Thyroid gland (tissue), 4 donors: ENCODE measurements at regions not wholly inside any gene's neighbourhood (a gene's known extent, or its start where the extent isn't known, plus 50 kb on each side); places are given as distances from the start of the nearest gene placed in this dataset.

Source experiments
- CTCF ChIP-seq, 6 experiments: fragments of 200-600 bp in 3 of 6; fragments of 450-650 bp in 3 of 6; sonication (generic) in 3 of 6; IDR thresholded peaks; one replicate each; pipeline ENCODE4 v1.5.1; 2016 to 2019; ENCODE audit warnings: antibody characterized with exemption in 6 of 6, mild to moderate bottlenecking in 2 of 6, inconsistent platforms in 1 of 6, moderate library complexity in 1 of 6
- POLR2A ChIP-seq, 2 donors: fragments of 450-650 bp; IDR thresholded peaks; one replicate each; pipeline ENCODE4 v1.6.1; 2017; ENCODE audit warnings: antibody characterized with exemption in 2 of 2, mild to moderate bottlenecking in 2 of 2, moderate library complexity in 1 of 2

GRCh38 chr7:12884033-12884432, 196.6 kb downstream of the ARL4A start:
- TF ChIP-seq CTCF (IDR thresholded peaks at IDR 0.05) (no peak), POLR2A (IDR thresholded peaks at IDR 0.05) (no peak)
